ENCODE measurements at regions not wholly inside any gene's neighbourhood (a gene's known extent, or its start where the extent isn't known, plus 50 kb on each side); places are given as distances from the start of the nearest gene placed in this dataset.

- no peaks in the 10 kb centered on the region for H3K9me3 ChIP-seq (ENCODE audit: low read depth)
- DNase-seq (ENCODE audit: low spot score): no peak
- no peaks in the 10 kb centered on the region for H4K20me1 ChIP-seq (ENCODE audit: insufficient read depth, poor library complexity, severe bottlenecking)
- no peak overlapping the region for H3K4me2 ChIP-seq
- H2AFZ ChIP-seq: no peak overlapping the region
- H3K4me3 ChIP-seq: no peak overlapping the region
- 87% methylated on average over 4 of the region's 4 CpGs for WGBS (ENCODE audit: low lambda C conversion rate, missing lambda C conversion rate)
- H3K36me3 ChIP-seq (replicated peaks; ENCODE audit: insufficient read depth, low read depth): no peaks in the 10 kb centered on the region
- no peaks in the 10 kb centered on the region for H3K4me1 ChIP-seq (ENCODE audit: insufficient read depth)
- no peak for TF ChIP-seq EZH2phosphoT487 (IDR thresholded peaks at IDR 0.05; ENCODE audit: low read depth, severe bottlenecking, unreplicated experiment)
- no peak for TF ChIP-seq EZH2 (IDR thresholded peaks at IDR 0.05; ENCODE audit: borderline replicate concordance)
- TF ChIP-seq CTCF (IDR thresholded peaks at IDR 0.05; ENCODE audit: poor library complexity): no peak
- no peaks in the 10 kb centered on the region for H3K27me3 ChIP-seq
- H3K27ac ChIP-seq: no peak overlapping the region
- no peaks in the 10 kb centered on the region for H3K9me2 ChIP-seq (replicated peaks; ENCODE audit: insufficient read depth)
- H3K79me2 ChIP-seq: no peaks in the 10 kb centered on the region
These were observed 289.5 kb upstream of the ALCAM start for GRCh38 chr3:105077060-105077822.

- no peak for DNase-seq (ENCODE audit: low spot score)
- no peak overlapping the region for H2AFZ ChIP-seq
- H3K4me3 ChIP-seq: no peak overlapping the region
- no peaks in the 10 kb centered on the region for H3K27me3 ChIP-seq
- no peaks in the 10 kb centered on the region for H3K4me1 ChIP-seq (ENCODE audit: insufficient read depth)
- no peak for TF ChIP-seq EZH2 (IDR thresholded peaks at IDR 0.05; ENCODE audit: borderline replicate concordance)
- WGBS (ENCODE audit: low lambda C conversion rate, missing lambda C conversion rate): 97% methylated on average over 1 of the region's 1 CpG
- no peaks in the 10 kb centered on the region for H4K20me1 ChIP-seq (ENCODE audit: insufficient read depth, poor library complexity, severe bottlenecking)
- no peaks in the 10 kb centered on the region for H3K79me2 ChIP-seq
- no peaks in the 10 kb centered on the region for H3K36me3 ChIP-seq (replicated peaks; ENCODE audit: insufficient read depth, low read depth)
- no peaks in the 10 kb centered on the region for H3K9me2 ChIP-seq (replicated peaks; ENCODE audit: insufficient read depth)
- H3K4me2 ChIP-seq: no peak overlapping the region
- no peaks in the 10 kb centered on the region for H3K9me3 ChIP-seq (ENCODE audit: low read depth)
- no peak overlapping the region for H3K27ac ChIP-seq
These were observed 282.8 kb upstream of the ALCAM start for GRCh38 chr3:105083945-105084344.

- no peak overlapping the region for H3K4me2 ChIP-seq
- no peak overlapping the region for H3K27ac ChIP-seq
- no peaks in the 10 kb centered on the region for H4K20me1 ChIP-seq (ENCODE audit: insufficient read depth, poor library complexity, severe bottlenecking)
- no peaks in the 10 kb centered on the region for H3K79me2 ChIP-seq
- no peaks in the 10 kb centered on the region for H3K9me2 ChIP-seq (replicated peaks; ENCODE audit: insufficient read depth)
- DNase-seq (ENCODE audit: low spot score): no peak
- H3K36me3 ChIP-seq (replicated peaks; ENCODE audit: insufficient read depth, low read depth): no peaks in the 10 kb centered on the region
- no peaks in the 10 kb centered on the region for H3K27me3 ChIP-seq
- H3K4me1 ChIP-seq (ENCODE audit: insufficient read depth): no peaks in the 10 kb centered on the region
- H3K9me3 ChIP-seq (ENCODE audit: low read depth): no peaks in the 10 kb centered on the region
- H3K4me3 ChIP-seq: no peak overlapping the region
- H2AFZ ChIP-seq: no peak overlapping the region
- TF ChIP-seq CTCF (IDR thresholded peaks at IDR 0.05; ENCODE audit: poor library complexity) (no peak), EZH2 (IDR thresholded peaks at IDR 0.05; ENCODE audit: borderline replicate concordance) (no peak), EZH2phosphoT487 (IDR thresholded peaks at IDR 0.05; ENCODE audit: low read depth, severe bottlenecking, unreplicated experiment) (no peak)
These were observed 281.2 kb upstream of the ALCAM start for GRCh38 chr3:105085506-105085905.

GRCh38 chr3:105093371-105094252, 273.1 kb upstream of the ALCAM start:
- 64% methylated on average over 7 of the region's 7 CpGs for WGBS (ENCODE audit: low lambda C conversion rate, missing lambda C conversion rate)
- Histone ChIP-seq H3K36me3 (replicated peaks; ENCODE audit: insufficient read depth, low read depth) (no peaks in the 10 kb centered on the region), H3K27ac (no peak overlapping the region), H2AFZ (no peak overlapping the region), H3K9me2 (replicated peaks; ENCODE audit: insufficient read depth) (no peaks in the 10 kb centered on the region), H3K4me1 (ENCODE audit: insufficient read depth) (peaks cover 5% of the 10 kb centered on the region), H3K27me3 (no peaks in the 10 kb centered on the region), H3K79me2 (no peaks in the 10 kb centered on the region), H4K20me1 (ENCODE audit: insufficient read depth, poor library complexity, severe bottlenecking) (no peaks in the 10 kb centered on the region), H3K4me2 (no peak overlapping the region), H3K9me3 (ENCODE audit: low read depth) (no peaks in the 10 kb centered on the region), H3K4me3 (no peak overlapping the region)
- TF ChIP-seq CTCF (IDR thresholded peaks at IDR 0.05; ENCODE audit: poor library complexity): no peak
- TF ChIP-seq EZH2phosphoT487 (IDR thresholded peaks at IDR 0.05; ENCODE audit: low read depth, severe bottlenecking, unreplicated experiment): no peak
- no peak for TF ChIP-seq EZH2 (IDR thresholded peaks at IDR 0.05; ENCODE audit: borderline replicate concordance)
- DNase-seq (ENCODE audit: low spot score): no peak
